ENCODE measurements at regions not wholly inside any gene's neighbourhood (a gene's known extent, or its start where the extent isn't known, plus 50 kb on each side); places are given as distances from the start of the nearest gene placed in this dataset.

DNA sequence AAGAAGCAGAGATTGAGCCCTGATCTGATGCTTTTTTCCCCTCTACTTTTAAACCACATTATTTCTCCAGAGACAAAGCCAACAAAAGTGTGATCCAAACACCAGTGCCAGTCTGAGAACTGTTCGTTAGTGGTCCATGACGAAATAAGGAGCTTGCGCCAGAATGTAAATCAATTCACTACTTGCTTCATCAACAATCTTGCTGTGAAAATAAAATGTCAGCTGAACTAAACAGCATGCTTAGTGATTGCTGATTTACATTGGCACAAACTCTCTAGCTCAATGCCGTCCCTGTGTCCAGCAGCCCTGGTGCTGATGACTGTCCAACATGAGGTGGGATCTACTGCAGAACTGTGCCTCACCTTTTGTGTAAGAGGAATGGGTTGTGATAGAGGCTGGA, 71.3 kb downstream of the SOX3 start:
- DNase-seq (no peak), ATAC-seq (no peak)
- intact Hi-C loops (cut with DNase I), result no loop called here
- 53 to 76% (median 61%) methylated on average over 4 of the region's 4 CpGs for WGBS, 4 donors
- Histone ChIP-seq H3K9me3 (no peaks in the 10 kb centered on the region), H3K4me3 (no peak overlapping the region), H3K27me3 (peaks cover 0 to 12% (median 0%) of the 10 kb centered on the region in 9 donors), H3K27ac (no peak overlapping the region), H3K4me1 (peaks cover 0 to 5% (median 0%) of the 10 kb centered on the region in 12 donors), H3K36me3 (no peaks in the 10 kb centered on the region)
- TF ChIP-seq POLR2A (IDR thresholded peaks at IDR 0.05), result no peak
- TF ChIP-seq, protein P1, sequence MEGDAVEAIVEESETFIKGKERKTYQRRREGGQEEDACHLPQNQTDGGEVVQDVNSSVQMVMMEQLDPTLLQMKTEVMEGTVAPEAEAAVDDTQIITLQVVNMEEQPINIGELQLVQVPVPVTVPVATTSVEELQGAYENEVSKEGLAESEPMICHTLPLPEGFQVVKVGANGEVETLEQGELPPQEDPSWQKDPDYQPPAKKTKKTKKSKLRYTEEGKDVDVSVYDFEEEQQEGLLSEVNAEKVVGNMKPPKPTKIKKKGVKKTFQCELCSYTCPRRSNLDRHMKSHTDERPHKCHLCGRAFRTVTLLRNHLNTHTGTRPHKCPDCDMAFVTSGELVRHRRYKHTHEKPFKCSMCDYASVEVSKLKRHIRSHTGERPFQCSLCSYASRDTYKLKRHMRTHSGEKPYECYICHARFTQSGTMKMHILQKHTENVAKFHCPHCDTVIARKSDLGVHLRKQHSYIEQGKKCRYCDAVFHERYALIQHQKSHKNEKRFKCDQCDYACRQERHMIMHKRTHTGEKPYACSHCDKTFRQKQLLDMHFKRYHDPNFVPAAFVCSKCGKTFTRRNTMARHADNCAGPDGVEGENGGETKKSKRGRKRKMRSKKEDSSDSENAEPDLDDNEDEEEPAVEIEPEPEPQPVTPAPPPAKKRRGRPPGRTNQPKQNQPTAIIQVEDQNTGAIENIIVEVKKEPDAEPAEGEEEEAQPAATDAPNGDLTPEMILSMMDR (IDR thresholded peaks at IDR 0.05), result no peak

DNA sequence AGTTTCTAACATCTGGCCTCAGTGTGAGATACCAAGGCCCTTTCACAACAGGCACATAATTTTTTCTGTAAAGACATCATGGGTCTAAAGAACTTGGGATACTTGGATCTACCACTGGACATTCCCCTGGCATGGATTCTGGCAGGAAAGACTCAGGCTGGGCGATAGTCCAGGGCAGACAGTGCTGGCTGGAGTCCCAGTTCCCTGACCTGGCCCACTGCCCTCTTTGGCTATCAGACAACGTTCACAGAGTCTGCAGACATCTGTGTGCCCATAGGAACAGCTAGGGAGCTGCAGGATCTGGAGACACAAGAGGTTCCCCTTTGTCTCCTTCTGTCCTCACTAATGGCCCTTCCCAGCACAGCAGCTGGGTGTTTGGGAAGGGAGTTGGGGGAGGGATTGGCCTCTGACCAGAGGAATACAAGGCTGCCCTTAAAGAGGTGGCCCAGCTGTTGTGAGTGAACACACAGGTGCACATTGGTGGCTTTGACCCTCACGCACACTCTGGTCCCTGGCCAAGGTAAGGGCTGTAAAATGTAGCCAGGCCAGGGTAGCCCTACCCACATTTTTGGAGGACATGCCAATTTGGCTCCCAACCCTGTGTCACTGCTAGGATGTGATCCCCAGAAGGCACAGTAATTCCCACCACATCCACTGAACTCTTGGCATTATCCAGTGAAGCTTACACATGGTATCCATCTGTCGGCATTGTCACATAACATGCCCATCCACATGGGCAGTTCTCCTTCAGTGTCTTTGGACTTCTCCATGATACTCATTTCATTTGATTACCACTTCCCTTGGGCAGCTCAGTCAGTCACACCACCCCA, 72.3 kb downstream of the SOX3 start:
- Histone ChIP-seq H3K36me3 (no peaks in the 10 kb centered on the region), H3K4me1 (peaks cover 0 to 5% (median 0%) of the 10 kb centered on the region in 12 donors), H3K4me3 (no peak overlapping the region), H3K27ac (no peak overlapping the region), H3K9me3 (no peaks in the 10 kb centered on the region), H3K27me3 (peaks cover 0 to 5% (median 0%) of the 10 kb centered on the region in 9 donors)
- intact Hi-C loops (cut with DNase I), result no loop called here
- TF ChIP-seq, protein P1 (IDR thresholded peaks at IDR 0.05), result no peak
- TF ChIP-seq POLR2A (IDR thresholded peaks at IDR 0.05), result no peak
- ATAC-seq (peak; percentile 82 to 93 (median 91)), DNase-seq (peak in 3 of 5 donors; percentile 12 to 43 (median 31))
- 24 to 46% (median 27%) methylated on average over 3 to 4 of the region's 4 CpGs for WGBS, 4 donors

DNA sequence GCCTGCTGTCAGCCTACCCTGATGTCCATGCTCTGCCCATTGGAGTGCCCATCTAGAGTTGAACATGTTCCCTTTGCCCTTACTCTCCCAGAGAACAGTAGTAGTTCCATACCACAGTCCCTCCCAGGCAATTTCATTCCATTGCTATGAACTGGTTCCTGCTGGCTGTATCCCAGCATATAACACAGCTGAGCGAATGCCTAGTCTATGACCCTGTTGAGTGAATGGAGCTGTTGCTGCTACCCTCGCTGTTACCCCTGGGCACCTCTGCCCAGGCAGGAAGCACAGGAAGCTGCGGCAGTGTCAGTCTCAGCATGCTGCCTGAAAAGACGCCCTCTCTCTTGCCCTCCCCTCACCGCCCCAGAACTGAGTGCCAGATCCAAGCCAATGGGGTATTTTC, 73.3 kb downstream of the SOX3 start:
- no peak for ATAC-seq
- H3K27ac ChIP-seq, result no peak overlapping the region
- no peak overlapping the region for H3K4me3 ChIP-seq
- TF ChIP-seq, protein P1 (IDR thresholded peaks at IDR 0.05), result no peak
- no peak for TF ChIP-seq POLR2A (IDR thresholded peaks at IDR 0.05)
- H3K9me3 ChIP-seq, result no peaks in the 10 kb centered on the region
- 41 to 56% (median 48%) methylated on average over 5 of the region's 5 CpGs for WGBS, 4 donors
- H3K27me3 ChIP-seq, result peaks cover 0 to 3% (median 0%) of the 10 kb centered on the region in 9 donors
- DNase-seq, result no peak
- H3K36me3 ChIP-seq, result no peaks in the 10 kb centered on the region
- H3K4me1 ChIP-seq, result peaks cover 0 to 5% (median 0%) of the 10 kb centered on the region in 12 donors
- intact Hi-C loops (cut with DNase I), result no loop called here

DNA sequence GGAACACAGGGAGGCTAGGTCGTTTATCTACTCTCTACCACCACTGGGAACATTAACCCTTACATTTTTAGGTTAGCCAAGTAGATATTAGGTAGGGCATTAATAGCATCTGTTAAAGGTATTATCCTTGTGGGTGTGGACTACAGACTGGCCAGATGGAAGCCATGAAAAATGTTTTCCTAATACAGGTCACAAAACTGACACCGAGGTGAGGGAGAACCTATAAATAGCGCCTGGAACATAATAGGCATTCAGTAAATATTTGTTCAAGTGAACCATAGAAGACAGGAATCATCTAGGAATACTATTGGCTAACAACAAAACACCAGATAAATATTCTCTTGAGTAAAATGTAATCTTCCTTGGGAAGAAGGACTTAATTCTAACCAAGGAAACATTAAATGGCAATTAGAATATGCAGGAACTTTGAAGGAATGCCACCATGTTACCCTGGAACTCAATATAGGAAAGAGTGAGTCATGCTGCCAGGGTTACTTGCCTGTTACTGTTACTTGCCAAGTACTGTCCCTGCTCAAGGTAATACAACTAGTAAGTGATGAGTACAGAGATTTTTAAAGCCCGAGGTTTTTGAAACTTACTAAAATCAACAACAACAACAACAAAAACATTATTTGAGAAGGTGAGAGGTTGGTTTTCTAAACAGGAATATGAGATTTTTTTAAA, 79.0 kb downstream of the SOX3 start:
- 37 to 63% (median 54%) methylated on average over 4 of the region's 4 CpGs for WGBS, 4 donors
- Histone ChIP-seq H3K36me3 (no peaks in the 10 kb centered on the region), H3K4me1 (no peaks in the 10 kb centered on the region), H3K4me3 (no peak overlapping the region), H3K27ac (no peak overlapping the region), H3K27me3 (peaks cover 0 to 6% (median 0%) of the 10 kb centered on the region in 9 donors), H3K9me3 (no peaks in the 10 kb centered on the region)
- ATAC-seq, result no peak
- no peak for DNase-seq
- TF ChIP-seq, protein P1 (IDR thresholded peaks at IDR 0.05), result no peak
- no peak for TF ChIP-seq POLR2A (IDR thresholded peaks at IDR 0.05)
- intact Hi-C loops (cut with DNase I), result no loop called here
